ENCODE measurements at regions not wholly inside any gene's neighbourhood (a gene's known extent, or its start where the extent isn't known, plus 50 kb on each side); places are given as distances from the start of the nearest gene placed in this dataset.

DNA sequence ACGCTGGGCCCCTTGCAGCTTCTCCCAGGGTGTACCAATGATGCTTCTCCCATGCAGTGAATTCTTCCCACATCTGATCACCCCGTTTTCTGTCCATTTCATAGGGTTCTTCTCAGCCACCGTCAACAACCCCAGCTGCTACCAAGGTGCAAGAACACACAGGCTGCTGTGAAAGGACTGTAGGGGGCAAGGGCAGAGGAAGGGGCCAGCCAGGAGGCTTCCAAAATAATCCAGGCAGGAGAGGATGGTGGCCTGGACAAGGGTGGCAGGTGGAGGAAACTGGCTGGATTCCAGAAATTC, 113.3 kb upstream of the WNT4 start:
- no peaks in the 10 kb centered on the region for H4K20me1 ChIP-seq (replicated peaks; ENCODE audit: insufficient read depth)
- no peak overlapping the region for H3K4me2 ChIP-seq
- no peak for TF ChIP-seq NANOG (IDR thresholded peaks at IDR 0.05; ENCODE audit: borderline replicate concordance)
- TF ChIP-seq, protein P1, sequence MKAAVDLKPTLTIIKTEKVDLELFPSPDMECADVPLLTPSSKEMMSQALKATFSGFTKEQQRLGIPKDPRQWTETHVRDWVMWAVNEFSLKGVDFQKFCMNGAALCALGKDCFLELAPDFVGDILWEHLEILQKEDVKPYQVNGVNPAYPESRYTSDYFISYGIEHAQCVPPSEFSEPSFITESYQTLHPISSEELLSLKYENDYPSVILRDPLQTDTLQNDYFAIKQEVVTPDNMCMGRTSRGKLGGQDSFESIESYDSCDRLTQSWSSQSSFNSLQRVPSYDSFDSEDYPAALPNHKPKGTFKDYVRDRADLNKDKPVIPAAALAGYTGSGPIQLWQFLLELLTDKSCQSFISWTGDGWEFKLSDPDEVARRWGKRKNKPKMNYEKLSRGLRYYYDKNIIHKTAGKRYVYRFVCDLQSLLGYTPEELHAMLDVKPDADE (IDR thresholded peaks at IDR 0.05): no peak
- TF ChIP-seq, protein P2, sequence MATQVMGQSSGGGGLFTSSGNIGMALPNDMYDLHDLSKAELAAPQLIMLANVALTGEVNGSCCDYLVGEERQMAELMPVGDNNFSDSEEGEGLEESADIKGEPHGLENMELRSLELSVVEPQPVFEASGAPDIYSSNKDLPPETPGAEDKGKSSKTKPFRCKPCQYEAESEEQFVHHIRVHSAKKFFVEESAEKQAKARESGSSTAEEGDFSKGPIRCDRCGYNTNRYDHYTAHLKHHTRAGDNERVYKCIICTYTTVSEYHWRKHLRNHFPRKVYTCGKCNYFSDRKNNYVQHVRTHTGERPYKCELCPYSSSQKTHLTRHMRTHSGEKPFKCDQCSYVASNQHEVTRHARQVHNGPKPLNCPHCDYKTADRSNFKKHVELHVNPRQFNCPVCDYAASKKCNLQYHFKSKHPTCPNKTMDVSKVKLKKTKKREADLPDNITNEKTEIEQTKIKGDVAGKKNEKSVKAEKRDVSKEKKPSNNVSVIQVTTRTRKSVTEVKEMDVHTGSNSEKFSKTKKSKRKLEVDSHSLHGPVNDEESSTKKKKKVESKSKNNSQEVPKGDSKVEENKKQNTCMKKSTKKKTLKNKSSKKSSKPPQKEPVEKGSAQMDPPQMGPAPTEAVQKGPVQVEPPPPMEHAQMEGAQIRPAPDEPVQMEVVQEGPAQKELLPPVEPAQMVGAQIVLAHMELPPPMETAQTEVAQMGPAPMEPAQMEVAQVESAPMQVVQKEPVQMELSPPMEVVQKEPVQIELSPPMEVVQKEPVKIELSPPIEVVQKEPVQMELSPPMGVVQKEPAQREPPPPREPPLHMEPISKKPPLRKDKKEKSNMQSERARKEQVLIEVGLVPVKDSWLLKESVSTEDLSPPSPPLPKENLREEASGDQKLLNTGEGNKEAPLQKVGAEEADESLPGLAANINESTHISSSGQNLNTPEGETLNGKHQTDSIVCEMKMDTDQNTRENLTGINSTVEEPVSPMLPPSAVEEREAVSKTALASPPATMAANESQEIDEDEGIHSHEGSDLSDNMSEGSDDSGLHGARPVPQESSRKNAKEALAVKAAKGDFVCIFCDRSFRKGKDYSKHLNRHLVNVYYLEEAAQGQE (IDR thresholded peaks at IDR 0.05; ENCODE audit: unreplicated experiment): no peak
- TF ChIP-seq STAT1 (IDR thresholded peaks at IDR 0.05; ENCODE audit: unreplicated experiment): no peak
- TF ChIP-seq, protein P3, sequence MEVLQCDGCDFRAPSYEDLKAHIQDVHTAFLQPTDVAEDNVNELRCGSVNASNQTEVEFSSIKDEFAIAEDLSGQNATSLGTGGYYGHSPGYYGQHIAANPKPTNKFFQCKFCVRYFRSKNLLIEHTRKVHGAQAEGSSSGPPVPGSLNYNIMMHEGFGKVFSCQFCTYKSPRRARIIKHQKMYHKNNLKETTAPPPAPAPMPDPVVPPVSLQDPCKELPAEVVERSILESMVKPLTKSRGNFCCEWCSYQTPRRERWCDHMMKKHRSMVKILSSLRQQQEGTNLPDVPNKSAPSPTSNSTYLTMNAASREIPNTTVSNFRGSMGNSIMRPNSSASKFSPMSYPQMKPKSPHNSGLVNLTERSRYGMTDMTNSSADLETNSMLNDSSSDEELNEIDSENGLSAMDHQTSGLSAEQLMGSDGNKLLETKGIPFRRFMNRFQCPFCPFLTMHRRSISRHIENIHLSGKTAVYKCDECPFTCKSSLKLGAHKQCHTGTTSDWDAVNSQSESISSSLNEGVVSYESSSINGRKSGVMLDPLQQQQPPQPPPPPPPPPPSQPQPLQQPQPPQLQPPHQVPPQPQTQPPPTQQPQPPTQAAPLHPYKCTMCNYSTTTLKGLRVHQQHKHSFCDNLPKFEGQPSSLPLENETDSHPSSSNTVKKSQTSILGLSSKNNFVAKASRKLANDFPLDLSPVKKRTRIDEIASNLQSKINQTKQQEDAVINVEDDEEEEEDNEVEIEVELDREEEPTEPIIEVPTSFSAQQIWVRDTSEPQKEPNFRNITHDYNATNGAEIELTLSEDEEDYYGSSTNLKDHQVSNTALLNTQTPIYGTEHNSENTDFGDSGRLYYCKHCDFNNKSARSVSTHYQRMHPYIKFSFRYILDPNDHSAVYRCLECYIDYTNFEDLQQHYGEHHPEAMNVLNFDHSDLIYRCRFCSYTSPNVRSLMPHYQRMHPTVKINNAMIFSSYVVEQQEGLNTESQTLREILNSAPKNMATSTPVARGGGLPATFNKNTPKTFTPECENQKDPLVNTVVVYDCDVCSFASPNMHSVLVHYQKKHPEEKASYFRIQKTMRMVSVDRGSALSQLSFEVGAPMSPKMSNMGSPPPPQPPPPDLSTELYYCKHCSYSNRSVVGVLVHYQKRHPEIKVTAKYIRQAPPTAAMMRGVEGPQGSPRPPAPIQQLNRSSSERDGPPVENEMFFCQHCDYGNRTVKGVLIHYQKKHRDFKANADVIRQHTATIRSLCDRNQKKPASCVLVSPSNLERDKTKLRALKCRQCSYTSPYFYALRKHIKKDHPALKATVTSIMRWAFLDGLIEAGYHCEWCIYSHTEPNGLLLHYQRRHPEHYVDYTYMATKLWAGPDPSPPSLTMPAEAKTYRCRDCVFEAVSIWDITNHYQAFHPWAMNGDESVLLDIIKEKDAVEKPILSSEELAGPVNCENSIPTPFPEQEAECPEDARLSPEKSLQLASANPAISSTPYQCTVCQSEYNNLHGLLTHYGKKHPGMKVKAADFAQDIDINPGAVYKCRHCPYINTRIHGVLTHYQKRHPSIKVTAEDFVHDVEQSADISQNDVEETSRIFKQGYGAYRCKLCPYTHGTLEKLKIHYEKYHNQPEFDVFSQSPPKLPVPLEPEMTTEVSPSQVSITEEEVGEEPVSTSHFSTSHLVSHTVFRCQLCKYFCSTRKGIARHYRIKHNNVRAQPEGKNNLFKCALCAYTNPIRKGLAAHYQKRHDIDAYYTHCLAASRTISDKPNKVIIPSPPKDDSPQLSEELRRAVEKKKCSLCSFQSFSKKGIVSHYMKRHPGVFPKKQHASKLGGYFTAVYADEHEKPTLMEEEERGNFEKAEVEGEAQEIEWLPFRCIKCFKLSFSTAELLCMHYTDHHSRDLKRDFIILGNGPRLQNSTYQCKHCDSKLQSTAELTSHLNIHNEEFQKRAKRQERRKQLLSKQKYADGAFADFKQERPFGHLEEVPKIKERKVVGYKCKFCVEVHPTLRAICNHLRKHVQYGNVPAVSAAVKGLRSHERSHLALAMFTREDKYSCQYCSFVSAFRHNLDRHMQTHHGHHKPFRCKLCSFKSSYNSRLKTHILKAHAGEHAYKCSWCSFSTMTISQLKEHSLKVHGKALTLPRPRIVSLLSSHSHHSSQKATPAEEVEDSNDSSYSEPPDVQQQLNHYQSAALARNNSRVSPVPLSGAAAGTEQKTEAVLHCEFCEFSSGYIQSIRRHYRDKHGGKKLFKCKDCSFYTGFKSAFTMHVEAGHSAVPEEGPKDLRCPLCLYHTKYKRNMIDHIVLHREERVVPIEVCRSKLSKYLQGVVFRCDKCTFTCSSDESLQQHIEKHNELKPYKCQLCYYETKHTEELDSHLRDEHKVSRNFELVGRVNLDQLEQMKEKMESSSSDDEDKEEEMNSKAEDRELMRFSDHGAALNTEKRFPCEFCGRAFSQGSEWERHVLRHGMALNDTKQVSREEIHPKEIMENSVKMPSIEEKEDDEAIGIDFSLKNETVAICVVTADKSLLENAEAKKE (CRISPR knock-in tag; IDR thresholded peaks at IDR 0.05): no peak
- no peak for TF ChIP-seq JUNB (IDR thresholded peaks at IDR 0.05; ENCODE audit: unreplicated experiment)
- no peaks in the 10 kb centered on the region for H3F3A ChIP-seq (replicated peaks; ENCODE audit: low read depth)
- H3K79me2 ChIP-seq (replicated peaks; ENCODE audit: insufficient read depth): no peaks in the 10 kb centered on the region
- ATAC-seq (no peak), DNase-seq (ENCODE audit: low spot score) (no peak)
- Mint-ChIP-seq H3K27ac (no peak overlapping the region), H3K9me3 (no peaks in the 10 kb centered on the region), H3K4me3 (no peak overlapping the region; the same call in 2 of the 3 replicates), H3K27me3 (ENCODE audit: insufficient read depth, low read depth, poor library complexity) (peaks cover 31% of the 10 kb centered on the region), H3K4me1 (peaks cover 59% of the 10 kb centered on the region), H3K36me3 (ENCODE audit: low read depth) (no peaks in the 10 kb centered on the region)
- H3K27me3 ChIP-seq (ENCODE audit: insufficient read depth): no peaks in the 10 kb centered on the region
- H3K9me2 ChIP-seq (ENCODE audit: insufficient read depth): no peaks in the 10 kb centered on the region
- H2AFZ ChIP-seq: no peak overlapping the region; the same call in 1 of the 2 replicates
- H3K27ac ChIP-seq (ENCODE audit: low read depth): no peak overlapping the region
- H3K36me3 ChIP-seq (ENCODE audit: insufficient read depth): no peaks in the 10 kb centered on the region
- H3K4me1 ChIP-seq (ENCODE audit: insufficient read depth): peaks cover 20% of the 10 kb centered on the region; the same call in 1 of the 2 replicates
- H3K4me3 ChIP-seq: no peak overlapping the region
